Nephron progenitor cell (in vitro differentiated cells): ENCODE measurements at regions not wholly inside any gene's neighbourhood (a gene's known extent, or its start where the extent isn't known, plus 50 kb on each side); places are given as distances from the start of the nearest gene placed in this dataset.

ENCODE experiments used
- DNase-seq: peaks from one replicate; pipeline ENCODE4 v3.0.0; 2021
- H3K27ac Mint-ChIP-seq: 2 replicates; pipeline ENCODE4 v1.8.0; 2021; ENCODE audit warnings: mild to moderate bottlenecking, moderate library complexity, mixed read lengths
- H3K27me3 Mint-ChIP-seq: 2 replicates; pipeline ENCODE4 v1.8.0; 2021; ENCODE audit warnings: mild to moderate bottlenecking, low read depth, mixed read lengths; ENCODE audit not compliant: poor library complexity
- H3K36me3 Mint-ChIP-seq: 2 replicates; pipeline ENCODE4 v1.8.0; 2021; ENCODE audit warnings: low read depth, mixed read lengths
- H3K4me1 Mint-ChIP-seq: 2 replicates; pipeline ENCODE4 v1.8.0; 2021; ENCODE audit warnings: mixed read lengths
- H3K4me3 Mint-ChIP-seq: 2 replicates; pipeline ENCODE4 v1.8.0; 2021; ENCODE audit warnings: mild to moderate bottlenecking, moderate library complexity, mixed read lengths
- H3K9me3 Mint-ChIP-seq: 2 replicates; pipeline ENCODE4 v1.8.0; 2021; ENCODE audit warnings: mild to moderate bottlenecking, moderate library complexity, mixed read lengths
- TF ChIP-seq, protein P1 (sequence below): fragments of 200-600 bp; sonication (generic); IDR thresholded peaks from 2 replicates; pipeline ENCODE4 v1.5.0; 2021; ENCODE audit warnings: antibody characterized with exemption

GRCh38 chr6:106890447-106890846 lies 84.1 kb downstream of the CD24 start:
- Mint-ChIP-seq H3K9me3 (no peaks in the 10 kb centered on the region), H3K27me3 (peaks cover 2% of the 10 kb centered on the region), H3K36me3 (no peaks in the 10 kb centered on the region), H3K27ac (no peak overlapping the region), H3K4me1 (peaks cover 39% of the 10 kb centered on the region), H3K4me3 (no peak overlapping the region)
- DNase-seq: no peak
- TF ChIP-seq, protein P1, sequence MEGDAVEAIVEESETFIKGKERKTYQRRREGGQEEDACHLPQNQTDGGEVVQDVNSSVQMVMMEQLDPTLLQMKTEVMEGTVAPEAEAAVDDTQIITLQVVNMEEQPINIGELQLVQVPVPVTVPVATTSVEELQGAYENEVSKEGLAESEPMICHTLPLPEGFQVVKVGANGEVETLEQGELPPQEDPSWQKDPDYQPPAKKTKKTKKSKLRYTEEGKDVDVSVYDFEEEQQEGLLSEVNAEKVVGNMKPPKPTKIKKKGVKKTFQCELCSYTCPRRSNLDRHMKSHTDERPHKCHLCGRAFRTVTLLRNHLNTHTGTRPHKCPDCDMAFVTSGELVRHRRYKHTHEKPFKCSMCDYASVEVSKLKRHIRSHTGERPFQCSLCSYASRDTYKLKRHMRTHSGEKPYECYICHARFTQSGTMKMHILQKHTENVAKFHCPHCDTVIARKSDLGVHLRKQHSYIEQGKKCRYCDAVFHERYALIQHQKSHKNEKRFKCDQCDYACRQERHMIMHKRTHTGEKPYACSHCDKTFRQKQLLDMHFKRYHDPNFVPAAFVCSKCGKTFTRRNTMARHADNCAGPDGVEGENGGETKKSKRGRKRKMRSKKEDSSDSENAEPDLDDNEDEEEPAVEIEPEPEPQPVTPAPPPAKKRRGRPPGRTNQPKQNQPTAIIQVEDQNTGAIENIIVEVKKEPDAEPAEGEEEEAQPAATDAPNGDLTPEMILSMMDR: no peak

DNA sequence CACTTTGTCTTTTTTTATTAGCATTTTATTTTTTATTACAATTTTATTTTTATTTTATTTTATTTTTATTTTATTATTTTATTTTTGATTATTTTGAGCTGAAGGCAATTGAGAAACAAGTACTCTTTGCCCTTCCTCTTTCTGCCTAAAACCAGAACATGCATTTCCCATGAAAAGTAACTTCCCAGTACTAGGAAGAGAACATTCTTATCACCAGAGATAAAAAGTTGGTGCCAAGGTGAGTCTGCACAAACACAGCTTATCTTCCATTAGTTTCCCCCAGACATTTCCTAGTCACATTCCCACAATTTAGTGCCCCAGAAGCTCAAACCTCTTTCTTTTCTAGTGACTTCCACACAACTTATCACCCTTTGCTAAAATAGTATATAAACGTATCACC lies 84.8 kb downstream of the CD24 start:
- no peaks in the 10 kb centered on the region for H3K36me3 Mint-ChIP-seq
- TF ChIP-seq, protein P1: no peak
- H3K27me3 Mint-ChIP-seq: peaks cover 2% of the 10 kb centered on the region
- no peak overlapping the region for H3K4me3 Mint-ChIP-seq
- H3K9me3 Mint-ChIP-seq: no peaks in the 10 kb centered on the region
- no peak for DNase-seq
- no peak overlapping the region for H3K27ac Mint-ChIP-seq
- H3K4me1 Mint-ChIP-seq: peaks cover 41% of the 10 kb centered on the region

GRCh38 chr6:106886922-106887797 lies 87.4 kb downstream of the CD24 start:
- no peaks in the 10 kb centered on the region for H3K9me3 Mint-ChIP-seq
- TF ChIP-seq, protein P1: no peak
- no peak for DNase-seq
- no peaks in the 10 kb centered on the region for H3K36me3 Mint-ChIP-seq
- H3K4me1 Mint-ChIP-seq: peaks cover 48% of the 10 kb centered on the region
- peak overlapping the region; percentile 61 for H3K27ac Mint-ChIP-seq
- no peak overlapping the region for H3K4me3 Mint-ChIP-seq
- peaks cover 2% of the 10 kb centered on the region for H3K27me3 Mint-ChIP-seq

DNA sequence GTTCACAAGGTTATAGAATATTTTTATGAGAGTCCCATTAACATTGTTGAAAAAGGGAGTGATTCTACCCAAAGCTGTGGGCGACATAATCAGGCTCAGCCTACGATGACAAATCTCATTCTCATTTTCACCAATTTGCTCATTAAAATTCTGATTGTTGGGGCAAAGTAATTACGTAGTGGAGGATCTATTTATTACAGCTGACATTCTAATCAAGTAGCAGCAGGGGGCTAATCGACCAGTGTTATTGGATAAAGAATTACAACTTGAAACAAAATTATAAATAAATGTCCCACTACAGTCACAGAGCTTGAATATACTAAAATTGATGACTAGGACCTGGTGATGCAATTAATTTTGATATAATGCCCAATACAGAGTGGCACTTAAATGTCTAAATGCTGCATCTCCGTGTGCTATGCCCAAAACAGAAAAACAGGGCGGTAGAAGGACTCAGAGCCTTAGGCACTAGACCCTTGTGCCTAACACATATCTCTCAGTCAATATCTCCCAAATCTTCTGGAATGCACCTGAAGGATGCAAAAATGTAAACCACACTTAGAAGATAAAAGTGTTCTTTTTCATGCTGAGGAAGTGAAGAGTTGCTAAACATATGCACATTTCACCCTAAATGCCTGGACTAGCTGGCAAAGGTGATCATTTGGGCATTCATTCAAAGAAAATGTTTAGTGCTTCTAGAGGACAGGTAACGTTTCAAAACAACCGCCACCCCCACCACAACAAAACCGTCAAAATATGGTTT lies 88.3 kb downstream of the CD24 start:
- Mint-ChIP-seq H3K4me3 (no peak overlapping the region), H3K4me1 (peaks cover 48% of the 10 kb centered on the region), H3K36me3 (no peaks in the 10 kb centered on the region), H3K27ac (no peak overlapping the region), H3K27me3 (no peaks in the 10 kb centered on the region), H3K9me3 (no peaks in the 10 kb centered on the region)
- TF ChIP-seq, protein P1: no peak
- no peak for DNase-seq

DNA sequence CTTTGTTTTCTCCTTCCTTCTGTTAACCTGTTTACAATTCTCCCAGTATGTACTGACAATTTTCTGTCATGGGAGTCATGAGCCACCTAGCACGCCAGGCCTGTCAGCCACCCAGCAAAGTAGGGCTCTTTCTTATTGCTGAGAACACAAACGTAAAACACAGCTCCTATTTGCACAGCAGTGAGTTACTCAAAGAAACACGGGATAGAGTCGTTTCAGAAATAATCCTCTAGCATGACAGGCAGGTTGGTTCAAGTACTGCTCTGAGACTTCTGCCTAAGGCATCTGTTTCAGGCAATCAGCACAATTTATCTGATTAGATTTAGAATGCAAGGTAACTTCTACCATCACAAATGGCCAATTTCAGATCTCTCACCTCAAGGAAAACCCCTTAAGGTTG lies 88.8 kb downstream of the CD24 start:
- no peak overlapping the region for H3K27ac Mint-ChIP-seq
- H3K27me3 Mint-ChIP-seq: no peaks in the 10 kb centered on the region
- H3K9me3 Mint-ChIP-seq: no peaks in the 10 kb centered on the region
- no peak for DNase-seq
- TF ChIP-seq, protein P1: no peak
- H3K36me3 Mint-ChIP-seq: no peaks in the 10 kb centered on the region
- peaks cover 48% of the 10 kb centered on the region for H3K4me1 Mint-ChIP-seq
- no peak overlapping the region for H3K4me3 Mint-ChIP-seq
